ENCODE measurements at regions not wholly inside any gene's neighbourhood (a gene's known extent, or its start where the extent isn't known, plus 50 kb on each side); places are given as distances from the start of the nearest gene placed in this dataset.

DNA sequence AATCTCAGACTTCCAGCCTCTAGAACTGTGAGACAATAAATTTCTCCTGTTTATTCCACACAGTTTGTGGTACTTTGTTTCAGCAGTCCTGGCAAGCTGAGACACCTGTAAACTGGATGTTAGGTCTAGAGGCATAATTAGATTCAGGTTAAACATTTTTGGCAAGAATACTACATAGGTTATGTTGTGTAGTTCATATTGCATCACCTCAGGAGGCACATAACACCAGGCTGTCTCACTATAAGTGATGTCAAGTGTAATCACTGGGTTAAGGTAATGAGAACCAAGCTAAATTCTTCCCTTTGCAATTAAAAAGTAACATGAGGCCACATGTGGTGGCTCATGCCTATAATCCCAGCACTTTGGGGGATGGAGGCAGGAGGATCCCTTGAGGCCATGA, 214.2 kb downstream of the ZNF674 start:
- no peak for TF ChIP-seq CTCF (IDR thresholded peaks at IDR 0.05)
- no peak for TF ChIP-seq POLR2A (IDR thresholded peaks at IDR 0.05)
